ACHN (cell line): ENCODE measurements at regions not wholly inside any gene's neighbourhood (a gene's known extent, or its start where the extent isn't known, plus 50 kb on each side); places are given as distances from the start of the nearest gene placed in this dataset.
"Not testable (repeated sequence)": the region's sequence is repeated elsewhere in the genome, so short reads cannot be mapped to it uniquely, and the experiment has no call there.

Source experiments
- DNase-seq: peaks from one replicate; pipeline ENCODE4 v3.0.0-alpha.2; 2015
- in situ Hi-C: cut with HindIII; loops from 2 replicates; pipeline ENCODE4 v1.10.0; 2017; ENCODE audit warnings: low sequenced_read_pairs, low pct_ligation_motif_present, low pct_unique_long_range_greater_than_20kb

- DNase-seq = no peak
- in situ Hi-C loops = no loop called here
Observed at GRCh38 chr14:61602003-61602732, 93.1 kb upstream of the HIF1A start.

- in situ Hi-C loops = no loop called here
- no peak for DNase-seq
Observed at GRCh38 chr14:61602733-61603077, 92.6 kb upstream of the HIF1A start.

- no peak for DNase-seq
- in situ Hi-C loops = no loop called here
Observed at GRCh38 chr14:61603736-61604135, 91.6 kb upstream of the HIF1A start.

GRCh38 chr14:61607570-61608244, 87.6 kb upstream of the HIF1A start:
- in situ Hi-C loops = no loop called here
- DNase-seq = no peak

GRCh38 chr14:61608245-61609165, 86.8 kb upstream of the HIF1A start:
- no peak for DNase-seq
- in situ Hi-C loops = no loop called here

GRCh38 chr14:61609191-61609843, 86.0 kb upstream of the HIF1A start:
- in situ Hi-C loops = no loop called here
- DNase-seq = no peak

GRCh38 chr14:61609884-61610283, 85.4 kb upstream of the HIF1A start:
- DNase-seq = no peak
- in situ Hi-C loops = no loop called here

GRCh38 chr14:61610900-61611299, 84.4 kb upstream of the HIF1A start:
- DNase-seq = no peak
- in situ Hi-C loops = no loop called here

GRCh38 chr14:61611880-61612630, 83.3 kb upstream of the HIF1A start:
- DNase-seq = no peak
- in situ Hi-C loops = no loop called here

- DNase-seq, in situ Hi-C loops: not testable (repeated sequence)
Observed at GRCh38 chr14:61613006-61613405, 82.3 kb upstream of the HIF1A start.

GRCh38 chr14:61614693-61615092, 80.6 kb upstream of the HIF1A start:
- no peak for DNase-seq
- in situ Hi-C loops = no loop called here

- in situ Hi-C loops = no loop called here
- peak; percentile 59 for DNase-seq
Observed at GRCh38 chr14:61615743-61616523, 79.4 kb upstream of the HIF1A start.

GRCh38 chr14:61616524-61617185, 78.7 kb upstream of the HIF1A start:
- peak; percentile 49 for DNase-seq
- in situ Hi-C loops = no loop called here

- in situ Hi-C loops = no loop called here
- DNase-seq = no peak
Observed at GRCh38 chr14:61618448-61618847, 76.9 kb upstream of the HIF1A start.

- DNase-seq = no peak
- in situ Hi-C loops = no loop called here
Observed at GRCh38 chr14:61619494-61619893, 75.8 kb upstream of the HIF1A start.

- no peak for DNase-seq
- in situ Hi-C loops = no loop called here
Observed at GRCh38 chr14:61620130-61620946, 75.0 kb upstream of the HIF1A start.
